GM23338 (cell line): ENCODE measurements at regions not wholly inside any gene's neighbourhood (a gene's known extent, or its start where the extent isn't known, plus 50 kb on each side); places are given as distances from the start of the nearest gene placed in this dataset.

Experiments
- ATAC-seq: fragments of 200-7000 bp; cut with Tn5 transposase; 3 replicates; pipeline ENCODE4 v1.9.1; 2020
- DNase-seq: peaks from one replicate; pipeline ENCODE4 v3.0.0-alpha.2; 2015; ENCODE audit warnings: low spot score
- H2AFZ ChIP-seq: fragments of 200-600 bp; sonication (generic); 2 replicates; pipeline ENCODE4 v1.8.0; 2016; ENCODE audit warnings: antibody characterized with exemption, mild to moderate bottlenecking, moderate library complexity
- H3F3A ChIP-seq: fragments of 200-600 bp; sonication (generic); replicated peaks from 2 replicates; pipeline ENCODE4 v1.8.0; 2017; ENCODE audit warnings: antibody characterized with exemption, mixed run types, low read depth
- H3K27ac ChIP-seq: fragments of 200-600 bp; sonication (generic); 2 replicates; pipeline ENCODE4 v1.6.1; 2016; ENCODE audit warnings: low read depth
- H3K27me3 ChIP-seq: fragments of 200-600 bp; sonication (generic); 2 replicates; pipeline ENCODE4 v1.8.0; 2016; ENCODE audit warnings: mild to moderate bottlenecking, mixed run types, moderate library complexity; ENCODE audit not compliant: insufficient read depth
- H3K36me3 ChIP-seq: fragments of 200-600 bp; sonication (generic); 2 replicates; pipeline ENCODE4 v1.8.0; 2016; ENCODE audit warnings: mild to moderate bottlenecking; ENCODE audit not compliant: insufficient read depth
- H3K4me1 ChIP-seq: fragments of 200-600 bp; sonication (generic); 2 replicates; pipeline ENCODE4 v1.8.0; 2016; ENCODE audit warnings: mild to moderate bottlenecking, moderate library complexity; ENCODE audit not compliant: insufficient read depth
- H3K4me2 ChIP-seq: fragments of 200-600 bp; sonication (generic); 2 replicates; pipeline ENCODE4 v1.7.1; 2017; ENCODE audit warnings: mixed run types
- H3K4me3 ChIP-seq: fragments of 200-600 bp; sonication (generic); 2 replicates; pipeline ENCODE4 v1.6.1; 2016; ENCODE audit warnings: mixed run types
- H3K79me2 ChIP-seq: fragments of 200-600 bp; sonication (generic); replicated peaks from 2 replicates; pipeline ENCODE4 v1.8.0; 2017; ENCODE audit warnings: mild to moderate bottlenecking; ENCODE audit not compliant: insufficient read depth
- H3K9me2 ChIP-seq: fragments of 200-600 bp; sonication (generic); 2 replicates; pipeline ENCODE4 v1.8.0; 2017; ENCODE audit not compliant: insufficient read depth
- H4K20me1 ChIP-seq: fragments of 200-600 bp; sonication (generic); replicated peaks from 2 replicates; pipeline ENCODE4 v1.8.0; 2017; ENCODE audit warnings: mild to moderate bottlenecking; ENCODE audit not compliant: insufficient read depth
- H3K27ac Mint-ChIP-seq: 2 replicates; pipeline ENCODE4 v1.8.0; 2020; ENCODE audit warnings: inconsistent platforms, mild to moderate bottlenecking, moderate library complexity, mixed read lengths
- H3K27me3 Mint-ChIP-seq: 3 replicates; pipeline ENCODE4 v1.8.0; 2022; ENCODE audit warnings: low read depth, mild to moderate bottlenecking, moderate library complexity, mixed read lengths, inconsistent platforms; ENCODE audit not compliant: insufficient read depth, poor library complexity
- H3K36me3 Mint-ChIP-seq: 3 replicates; pipeline ENCODE4 v1.8.0; 2021; ENCODE audit warnings: low read depth, mild to moderate bottlenecking, inconsistent platforms, moderate library complexity, mixed read lengths
- H3K4me1 Mint-ChIP-seq: 3 replicates; pipeline ENCODE4 v1.8.0; 2020; ENCODE audit warnings: mild to moderate bottlenecking, inconsistent platforms, mixed read lengths
- H3K4me3 Mint-ChIP-seq: 3 replicates; pipeline ENCODE4 v1.8.0; 2021; ENCODE audit warnings: moderate library complexity, mild to moderate bottlenecking, inconsistent platforms, mixed read lengths
- H3K9me3 Mint-ChIP-seq: 3 replicates; pipeline ENCODE4 v1.8.0; 2020; ENCODE audit warnings: moderate library complexity, mild to moderate bottlenecking, inconsistent platforms, mixed read lengths
- CREB1 ChIP-seq: fragments of 250-450 bp; sonication (Bioruptor Pico); IDR thresholded peaks from 2 replicates; pipeline ENCODE4 v1.5.0; 2020; ENCODE audit warnings: low read depth, mild to moderate bottlenecking, moderate library complexity
- CTCF ChIP-seq, 2 experiments: fragments of 200-600 bp in 1 of 2; sonication (generic) in 1 of 2; conservative IDR thresholded peaks; 2 replicates each; pipeline versions ENCODE4 v1.5.1 to v1.6.1; 2016 to 2017; ENCODE audit warnings: antibody characterized with exemption in 2 of 2, low read depth in 2 of 2, mild to moderate bottlenecking in 2 of 2, moderate library complexity in 1 of 2
- ETS1 ChIP-seq: IDR thresholded peaks from 2 replicates; pipeline ENCODE4 v1.6.1; 2016; ENCODE audit warnings: antibody characterized with exemption
- EZH2 ChIP-seq: fragments of 200-600 bp; sonication (generic); IDR thresholded peaks from one replicate; pipeline ENCODE4 v1.8.0; 2017; ENCODE audit warnings: antibody characterized with exemption, mild to moderate bottlenecking, low read depth; ENCODE audit not compliant: unreplicated experiment
- EZH2phosphoT487 ChIP-seq: fragments of 200-600 bp; sonication (generic); IDR thresholded peaks from one replicate; pipeline ENCODE4 v1.8.1; 2018; ENCODE audit warnings: antibody characterized with exemption; ENCODE audit not compliant: unreplicated experiment
- JUNB ChIP-seq: IDR thresholded peaks from one replicate; pipeline ENCODE4 v1.6.1; 2016; ENCODE audit warnings: antibody characterized with exemption; ENCODE audit not compliant: unreplicated experiment
- NANOG ChIP-seq: IDR thresholded peaks from 2 replicates; pipeline ENCODE4 v1.6.1; 2016; ENCODE audit warnings: antibody characterized with exemption, borderline replicate concordance
- REST ChIP-seq: IDR thresholded peaks from one replicate; pipeline ENCODE4 v1.6.1; 2018; ENCODE audit warnings: antibody characterized with exemption; ENCODE audit not compliant: unreplicated experiment
- STAT1 ChIP-seq: IDR thresholded peaks from one replicate; pipeline ENCODE4 v1.6.1; 2016; ENCODE audit warnings: antibody characterized with exemption; ENCODE audit not compliant: unreplicated experiment
- ZNF114 ChIP-seq: fragments of 250-450 bp; sonication (Bioruptor Pico); IDR thresholded peaks from 2 replicates; pipeline ENCODE4 v1.5.0; 2020; ENCODE audit warnings: mild to moderate bottlenecking, moderate library complexity
- ZNF331 ChIP-seq: fragments of 250-450 bp; sonication (Bioruptor Pico); IDR thresholded peaks from 2 replicates; pipeline ENCODE4 v1.5.0; 2020; ENCODE audit warnings: low read depth, mild to moderate bottlenecking, moderate library complexity
- ZNF462 ChIP-seq: fragments of 250-450 bp; sonication (Bioruptor Pico); IDR thresholded peaks from 2 replicates; pipeline ENCODE4 v1.5.0; 2020; ENCODE audit warnings: mild to moderate bottlenecking, moderate library complexity

- peak overlapping the region; percentile 52; the same call in 1 of the 2 replicates for H3K27ac Mint-ChIP-seq
- peaks cover 28% of the 10 kb centered on the region for H3K4me1 Mint-ChIP-seq
- H3K4me1 ChIP-seq, result no peaks in the 10 kb centered on the region
- H3K27ac ChIP-seq, result no peak overlapping the region
- 0 out of 2 replicates have a peak, but pooled peaks cover 8% of the 10 kb centered on the region for H3K9me2 ChIP-seq
- H3K4me3 ChIP-seq, result no peak overlapping the region
- H3K36me3 Mint-ChIP-seq, result no peaks in the 10 kb centered on the region; the same call in 2 of the 3 replicates
- H3K4me2 ChIP-seq, result no peak overlapping the region
- H3K9me3 Mint-ChIP-seq, result no peaks in the 10 kb centered on the region
- no peaks in the 10 kb centered on the region for H3K36me3 ChIP-seq
- no peak overlapping the region; the same call in 2 of the 3 replicates for H3K4me3 Mint-ChIP-seq
- peaks cover 17% of the 10 kb centered on the region for H3K27me3 Mint-ChIP-seq
- TF ChIP-seq EZH2, result no peak
- TF ChIP-seq ETS1, result no peak
- no peak for TF ChIP-seq NANOG
- TF ChIP-seq ZNF462 (CRISPR knock-in tag), result no peak
- no peak for TF ChIP-seq JUNB
- no peak for TF ChIP-seq STAT1
- TF ChIP-seq CTCF (conservative IDR thresholded peaks at IDR 0.05; ENCODE audit: low read depth in 2 of 2), result no peak
- no peak for TF ChIP-seq ZNF331 (CRISPR knock-in tag)
- no peak for TF ChIP-seq CREB1 (CRISPR knock-in tag)
- TF ChIP-seq REST, result no peak
- TF ChIP-seq ZNF114 (CRISPR knock-in tag), result no peak
- TF ChIP-seq EZH2phosphoT487, result no peak
- H2AFZ ChIP-seq, result peak overlapping the region; percentile 44; the same call in 1 of the 2 replicates
- H3F3A ChIP-seq, result no peaks in the 10 kb centered on the region
- no peaks in the 10 kb centered on the region for H3K27me3 ChIP-seq
- no peaks in the 10 kb centered on the region for H3K79me2 ChIP-seq
- ATAC-seq, result no peak
- DNase-seq, result no peak
- no peaks in the 10 kb centered on the region for H4K20me1 ChIP-seq
Observed at GRCh38 chr6:166687070-166687878, 60.2 kb upstream of the RPS6KA2 start.
